ENCODE measurements at regions not wholly inside any gene's neighbourhood (a gene's known extent, or its start where the extent isn't known, plus 50 kb on each side); places are given as distances from the start of the nearest gene placed in this dataset.

DNA sequence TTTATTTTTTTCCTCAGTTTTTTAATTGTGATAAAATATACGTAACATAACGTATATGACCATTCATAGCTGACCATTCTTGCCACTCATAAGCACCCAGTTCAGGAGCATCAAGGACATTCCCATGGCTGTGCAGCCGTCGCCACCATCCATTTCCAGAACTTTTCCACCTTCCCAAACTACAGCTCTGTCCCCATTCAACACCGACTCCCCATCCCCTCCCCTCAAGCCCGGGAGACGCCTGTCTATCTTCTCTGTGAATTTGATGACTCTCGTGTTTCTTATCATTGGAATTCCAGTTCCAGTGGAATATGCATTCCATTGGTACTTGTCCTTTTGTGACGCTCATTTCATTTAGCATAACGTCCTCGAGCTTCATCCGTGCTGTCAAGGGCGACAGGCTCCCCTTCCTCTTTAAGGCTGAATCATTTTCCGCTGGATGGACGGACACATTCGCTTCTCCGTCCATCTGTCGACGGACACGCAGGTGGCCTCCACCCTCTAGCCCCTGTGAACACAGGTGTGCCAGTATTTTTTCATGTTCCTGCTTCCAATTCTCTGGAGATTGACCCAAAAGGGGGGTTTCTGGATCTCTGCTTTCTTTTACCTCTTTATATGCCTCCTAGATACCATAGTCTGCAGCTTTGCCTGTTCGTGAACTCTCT lies 88.1 kb downstream of the YTHDF1 start:
- DNase-seq (ENCODE audit: low spot score), result no peak

GRCh38 chr20:63126876-63127699 lies 88.8 kb downstream of the YTHDF1 start:
- DNase-seq (ENCODE audit: low spot score), result no peak

GRCh38 chr20:63125838-63126601 lies 89.9 kb downstream of the YTHDF1 start:
- no peak for DNase-seq (ENCODE audit: low spot score)

GRCh38 chr20:63125581-63125837 lies 90.4 kb downstream of the YTHDF1 start:
- no peak for DNase-seq (ENCODE audit: low spot score)

DNA sequence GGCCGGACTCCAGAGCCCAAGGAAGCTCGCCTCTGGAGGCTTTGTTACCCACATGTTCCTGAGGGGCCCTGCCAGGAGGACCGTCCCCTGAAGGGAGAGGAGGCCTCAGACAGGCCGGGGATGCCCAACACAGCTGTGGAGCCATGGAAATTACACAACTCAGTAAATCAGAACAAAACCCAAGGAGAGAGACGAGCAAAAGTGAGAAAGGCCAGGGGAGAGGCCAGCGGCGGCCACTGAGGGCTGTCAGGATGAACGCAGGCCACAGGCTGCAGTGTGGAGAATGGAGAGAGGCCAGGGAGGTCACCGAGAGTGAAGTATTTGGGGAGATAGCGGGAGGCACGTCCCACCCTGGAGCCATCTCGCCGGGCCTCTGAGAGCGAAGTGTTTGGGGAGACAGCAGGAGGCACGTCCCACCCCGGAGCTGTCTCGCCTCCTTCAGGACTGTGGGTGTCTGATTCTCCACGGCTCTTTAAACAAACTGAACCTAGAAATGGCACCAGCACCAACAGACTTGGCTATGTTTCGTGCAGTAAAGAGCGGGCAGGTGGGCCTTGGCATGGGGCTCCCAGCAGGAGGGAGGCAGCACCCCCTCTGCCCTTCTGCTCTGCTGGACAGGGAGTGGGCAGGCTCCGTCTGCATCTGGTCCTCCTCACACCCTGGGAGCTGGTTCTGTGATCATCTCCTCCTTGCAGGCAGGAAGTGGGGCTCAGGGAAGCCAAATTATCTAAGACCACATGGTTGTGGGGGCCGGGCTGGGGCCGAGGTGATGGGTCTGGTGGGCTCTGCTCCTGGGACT lies 91.0 kb downstream of the YTHDF1 start:
- DNase-seq (ENCODE audit: low spot score), result no peak

- no peak for DNase-seq (ENCODE audit: low spot score)
These were observed 91.7 kb downstream of the YTHDF1 start for GRCh38 chr20:63124092-63124781.

GRCh38 chr20:63123331-63123741 lies 92.6 kb downstream of the YTHDF1 start:
- no peak for DNase-seq (ENCODE audit: low spot score)

- DNase-seq (ENCODE audit: low spot score), result no peak
These were observed 93.3 kb downstream of the YTHDF1 start for GRCh38 chr20:63122626-63123025.

- DNase-seq (ENCODE audit: low spot score), result no peak
These were observed 94.1 kb downstream of the YTHDF1 start for GRCh38 chr20:63121749-63122405.

GRCh38 chr20:63121246-63121645 lies 94.7 kb downstream of the YTHDF1 start:
- no peak for DNase-seq (ENCODE audit: low spot score)

- DNase-seq (ENCODE audit: low spot score), result no peak
These were observed 95.2 kb downstream of the YTHDF1 start for GRCh38 chr20:63120808-63121090.

DNA sequence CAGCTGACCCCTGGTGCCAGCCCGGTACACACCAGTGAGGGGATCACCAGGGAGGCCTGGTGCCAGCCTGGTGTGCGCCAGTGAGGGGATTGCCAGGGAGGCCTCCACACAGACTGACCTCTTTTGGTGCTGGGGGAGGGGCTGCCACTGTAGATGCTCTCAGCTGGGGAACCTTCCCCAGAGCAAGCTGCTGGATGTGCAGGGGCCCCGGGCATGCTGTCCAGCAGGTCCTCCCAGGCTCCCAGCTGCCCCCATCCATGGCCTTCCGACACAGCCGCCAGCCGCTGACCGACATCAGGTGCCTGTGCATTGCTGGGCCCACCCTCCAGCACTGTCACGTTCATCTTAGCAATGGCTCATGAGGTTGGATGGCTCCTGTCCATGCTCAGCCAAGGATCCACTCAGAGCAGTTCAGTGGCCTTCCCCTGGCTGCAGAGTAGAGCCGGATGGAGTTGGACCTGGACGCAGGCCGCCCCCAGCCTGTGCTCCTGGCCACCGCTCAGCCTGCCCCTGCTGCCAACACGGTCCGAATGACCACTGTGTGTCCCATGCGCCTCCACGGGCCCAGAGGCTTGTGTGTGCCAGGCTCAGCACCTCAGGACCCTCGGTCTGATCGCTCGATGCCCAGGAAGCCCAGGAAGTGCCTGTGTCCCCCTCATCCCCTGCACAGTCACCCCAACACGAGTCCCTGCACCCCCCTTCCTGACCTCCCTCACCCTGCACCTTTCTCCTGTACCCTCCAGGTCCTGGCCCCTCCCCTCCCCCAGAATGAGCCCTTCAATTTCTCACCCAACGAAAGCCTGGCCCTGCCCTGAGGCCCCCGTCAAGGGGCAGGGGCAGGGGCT lies 95.7 kb downstream of the YTHDF1 start:
- no peak for DNase-seq (ENCODE audit: low spot score)

GRCh38 chr20:63119121-63119962 lies 96.6 kb downstream of the YTHDF1 start:
- DNase-seq (ENCODE audit: low spot score), result no peak

DNA sequence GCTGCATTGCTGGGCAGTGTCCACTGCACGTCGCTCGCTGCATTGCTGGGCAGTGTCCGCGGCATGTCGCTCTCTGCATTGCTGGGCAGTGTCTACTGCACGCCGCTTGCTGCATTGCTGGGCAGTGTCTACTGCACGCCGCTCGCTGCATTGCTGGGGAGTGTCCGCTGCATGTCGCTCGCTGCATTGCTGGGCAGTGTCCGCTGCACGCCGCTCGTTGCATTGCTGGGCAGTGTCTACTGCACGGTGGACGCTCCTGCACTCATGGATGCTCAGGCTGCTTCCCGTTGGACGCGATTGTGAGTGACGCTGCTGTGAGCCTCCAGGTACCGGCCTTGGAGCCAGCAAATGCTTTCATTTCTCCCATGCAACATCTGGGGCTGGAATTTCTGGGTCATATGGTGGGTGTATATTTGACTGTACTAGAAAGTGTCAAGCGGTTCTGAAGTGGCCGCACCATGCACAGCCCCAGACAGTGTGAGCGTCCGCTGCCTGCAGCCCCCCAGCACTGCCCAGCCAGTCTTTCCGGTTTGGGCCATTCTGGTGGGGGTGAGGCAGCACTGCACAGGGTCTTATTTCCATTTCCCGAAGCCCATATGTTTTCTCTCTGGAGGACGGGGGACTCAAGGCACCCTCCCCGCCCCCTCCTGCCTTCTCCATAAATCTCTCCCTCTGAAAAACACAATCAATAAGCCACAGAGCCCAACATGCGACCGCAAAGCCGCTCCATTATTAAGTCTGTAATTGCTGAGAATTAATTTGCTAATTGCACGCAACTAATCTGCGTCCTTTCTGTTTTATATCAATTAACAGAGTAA lies 97.4 kb downstream of the YTHDF1 start:
- DNase-seq (ENCODE audit: low spot score), result no peak

DNA sequence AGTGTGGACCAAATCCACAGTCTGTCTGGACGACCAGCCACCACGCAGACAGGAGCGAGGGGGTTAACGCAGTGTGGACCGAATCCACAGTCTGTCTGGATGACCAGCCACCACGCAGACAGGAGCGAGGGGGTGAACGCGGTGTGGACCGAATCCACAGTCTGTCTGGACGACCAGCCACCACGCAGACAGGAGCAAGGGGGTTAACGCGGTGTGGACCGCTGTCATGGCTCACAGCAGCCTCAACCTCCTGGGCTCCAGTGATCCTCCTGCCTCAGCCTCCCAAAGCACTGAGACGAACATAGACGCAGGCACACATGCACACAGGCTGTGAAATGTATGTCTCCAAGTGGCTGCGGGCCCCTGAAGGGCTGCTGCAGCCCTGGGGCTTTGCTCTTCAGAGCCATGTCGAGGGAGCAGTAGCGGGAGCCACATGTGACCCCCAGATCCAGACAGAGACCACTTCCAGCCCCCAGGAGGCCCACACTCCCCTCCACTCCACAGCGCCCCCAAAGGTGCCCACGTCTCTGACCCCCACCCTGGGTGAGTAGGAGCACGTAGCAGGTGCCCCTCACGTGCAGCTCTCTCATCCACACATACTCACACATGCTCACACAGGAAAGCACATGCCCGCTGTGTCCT lies 98.1 kb downstream of the YTHDF1 start:
- DNase-seq (ENCODE audit: low spot score), result no peak

DNA sequence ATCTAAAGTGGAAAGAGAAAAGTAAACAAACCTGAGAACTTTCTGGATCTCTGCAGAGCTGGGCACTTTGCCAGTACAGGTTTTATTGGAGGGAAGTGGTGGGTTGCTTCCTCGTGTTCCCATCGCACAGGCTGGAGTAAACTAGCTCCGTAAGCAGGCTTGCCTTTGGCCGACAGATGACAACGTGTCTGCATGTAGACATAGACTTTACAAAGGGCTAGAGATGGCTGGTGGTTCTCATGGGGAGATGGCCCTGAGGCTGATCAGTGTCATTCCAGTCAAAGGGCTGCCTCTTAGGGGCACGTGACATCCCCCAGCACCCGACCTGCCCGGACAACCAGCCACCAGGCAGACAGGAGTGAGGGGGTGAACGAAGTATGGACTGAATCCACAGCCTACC lies 98.8 kb downstream of the YTHDF1 start:
- no peak for DNase-seq (ENCODE audit: low spot score)

GRCh38 chr20:63116412-63117106 lies 99.4 kb downstream of the YTHDF1 start:
- no peak for DNase-seq (ENCODE audit: low spot score)
